ENCODE measurements at regions not wholly inside any gene's neighbourhood (a gene's known extent, or its start where the extent isn't known, plus 50 kb on each side); places are given as distances from the start of the nearest gene placed in this dataset.

GRCh38 chr10:92756201-92757065 lies 66.7 kb downstream of the HHEX start:
- no peak for TF ChIP-seq EZH2 (IDR thresholded peaks at IDR 0.05; ENCODE audit: borderline replicate concordance, low read length)
- no peak for TF ChIP-seq CTCF (conservative IDR thresholded peaks at IDR 0.05 in 1 of 2, IDR thresholded peaks at IDR 0.05 in 1 of 2; ENCODE audit: extremely low read depth in 1 of 2, insufficient read depth in 1 of 2, low read depth in 1 of 2, low read length in 2 of 2)

Measured in mammary epithelial cell (primary cell).